Epithelial cell of prostate (primary cell): ENCODE measurements at regions not wholly inside any gene's neighbourhood (a gene's known extent, or its start where the extent isn't known, plus 50 kb on each side); places are given as distances from the start of the nearest gene placed in this dataset.
"Not testable (repeated sequence)": the region's sequence is repeated elsewhere in the genome, so short reads cannot be mapped to it uniquely, and the experiment has no call there.

Source experiments
- DNase-seq: peaks from one replicate; pipeline ENCODE4 v3.0.0-alpha.2; 2011; ENCODE audit warnings: low read depth, low spot score
- H3K27ac ChIP-seq: fragments of 450-650 bp; 2 replicates; pipeline ENCODE4 v1.5.1; 2017; ENCODE audit warnings: mild to moderate bottlenecking

DNA sequence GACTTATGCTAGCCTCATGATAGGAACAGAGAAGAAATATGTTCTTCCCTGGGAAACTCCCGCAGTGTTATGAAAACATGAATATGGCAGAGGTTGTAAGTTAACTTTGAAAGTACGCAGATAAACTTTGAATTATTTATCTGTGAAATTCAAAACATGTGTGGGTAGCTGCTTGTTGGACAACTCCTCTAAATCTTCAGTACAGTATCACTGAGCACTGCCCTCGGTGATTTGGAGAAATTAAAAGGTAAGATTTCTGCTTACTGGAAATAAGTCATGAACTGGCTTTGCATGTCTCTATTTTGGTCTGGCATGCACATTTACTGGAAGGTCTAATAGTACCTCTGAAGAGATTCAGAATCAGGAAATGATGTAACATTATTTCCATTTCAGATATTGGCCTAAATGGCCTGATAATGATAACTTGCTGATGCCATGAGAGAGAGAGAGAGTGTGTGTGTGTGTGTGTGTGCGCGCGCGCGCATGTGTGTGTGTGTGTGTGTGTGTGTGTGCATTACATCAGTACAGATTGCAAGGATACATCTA is 1441.9 kb upstream of the FLRT2 start:
- H3K27ac ChIP-seq, result no peak overlapping the region
- no peak for DNase-seq

DNA sequence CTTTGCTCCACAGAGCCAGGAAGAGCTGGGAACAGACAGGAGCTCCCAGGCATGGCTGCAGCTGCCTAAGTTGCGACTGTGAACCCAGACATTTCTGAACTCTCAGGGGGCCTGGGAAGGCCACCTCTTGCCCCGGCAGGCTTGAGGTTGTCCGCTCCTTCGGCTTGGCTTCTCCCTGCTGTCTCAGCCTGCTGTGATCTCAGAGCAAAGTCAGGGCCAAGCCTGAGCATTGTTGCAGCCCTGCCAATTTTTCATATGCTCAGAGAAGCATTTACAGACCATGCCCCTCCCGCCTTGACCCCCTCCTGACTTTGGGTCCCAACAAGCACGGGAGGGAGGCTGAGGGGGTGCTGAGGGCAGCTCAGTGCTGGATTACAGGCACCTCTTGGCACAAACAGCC is 1439.1 kb upstream of the FLRT2 start:
- no peak for DNase-seq
- H3K27ac ChIP-seq, result no peak overlapping the region

DNA sequence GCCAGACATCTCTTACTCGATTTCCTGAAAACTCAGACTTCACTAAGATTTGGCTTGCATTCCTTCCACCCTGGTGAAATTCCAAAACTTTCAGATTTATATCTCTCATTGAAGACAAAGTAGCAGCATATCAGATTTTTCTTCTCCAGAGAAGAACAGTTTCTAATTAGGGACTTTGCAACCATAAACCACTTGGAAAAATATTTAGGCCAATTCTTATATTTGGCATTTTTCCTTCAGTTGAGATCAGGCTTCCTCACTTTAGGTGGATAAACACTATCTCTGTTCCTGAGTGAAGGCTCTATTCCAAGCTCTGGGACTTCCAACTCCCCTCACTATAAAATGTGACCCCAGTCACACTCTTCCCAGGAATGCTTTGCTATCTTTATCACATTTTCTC is 1434.3 kb upstream of the FLRT2 start:
- DNase-seq, result no peak
- no peak overlapping the region for H3K27ac ChIP-seq

DNA sequence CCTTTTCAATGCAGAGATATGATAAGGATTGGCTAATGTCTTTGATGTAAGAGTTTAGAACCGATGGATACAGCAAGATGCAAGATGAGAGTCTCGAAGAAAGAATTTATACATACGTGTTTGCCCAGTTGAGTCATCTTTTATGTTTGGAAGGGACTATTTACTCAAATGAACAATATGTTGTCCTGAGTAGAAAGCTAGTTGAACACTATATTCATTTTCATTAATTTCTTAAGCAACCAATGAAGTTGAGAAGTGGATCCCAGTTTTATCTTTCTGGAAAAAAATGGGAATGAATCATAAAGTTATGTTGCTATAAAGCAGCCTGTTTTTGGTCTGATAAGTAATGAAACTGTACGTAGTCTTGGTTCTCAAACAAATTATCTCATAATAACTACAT is 1431.7 kb upstream of the FLRT2 start:
- DNase-seq, result no peak
- H3K27ac ChIP-seq, result no peak overlapping the region

DNA sequence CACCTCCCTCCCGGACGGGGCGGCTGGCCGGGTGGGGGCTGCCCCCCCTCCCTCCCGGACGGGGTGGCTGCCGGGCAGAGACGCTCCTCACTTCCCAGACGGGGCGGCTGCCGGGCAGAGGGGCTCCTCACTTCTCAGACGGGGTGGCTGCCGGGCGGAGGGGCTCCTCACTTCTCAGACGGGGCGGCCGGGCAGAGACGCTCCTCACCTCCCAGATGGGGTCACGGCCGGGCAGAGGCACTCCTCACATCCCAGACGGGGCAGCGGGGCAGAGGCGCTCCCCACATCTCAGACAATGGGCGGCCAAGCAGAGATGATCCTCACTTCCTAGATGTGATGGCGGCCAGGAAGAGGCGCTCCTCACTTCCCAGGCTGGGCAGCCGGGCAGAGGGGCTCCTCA is 1430.4 kb upstream of the FLRT2 start:
- not testable (repeated sequence) for DNase-seq, H3K27ac ChIP-seq

DNA sequence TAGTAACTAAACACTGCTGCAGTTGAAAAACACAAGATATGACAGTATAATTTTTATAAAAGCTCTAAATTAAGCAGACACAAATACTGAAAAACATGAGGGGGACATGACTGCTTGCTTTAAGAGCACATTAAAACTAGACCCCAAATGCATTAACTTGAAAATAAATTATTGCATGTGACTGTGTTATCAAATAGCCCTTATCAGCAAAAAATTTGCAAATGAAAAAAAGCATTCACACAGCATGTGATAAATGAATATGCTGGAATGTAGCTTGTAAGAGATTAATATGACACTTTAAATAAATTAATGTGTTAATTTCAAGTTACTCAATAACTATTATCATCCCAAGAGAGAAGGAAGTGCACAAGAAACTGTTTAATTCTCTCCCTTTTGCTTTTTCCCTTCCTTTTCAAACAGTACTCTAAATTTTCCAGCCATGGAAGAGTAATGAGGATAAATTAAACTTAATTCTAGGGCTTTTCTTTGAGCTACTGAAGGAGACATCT is 1422.1 kb upstream of the FLRT2 start:
- H3K27ac ChIP-seq, result no peak overlapping the region
- DNase-seq, result no peak

DNA sequence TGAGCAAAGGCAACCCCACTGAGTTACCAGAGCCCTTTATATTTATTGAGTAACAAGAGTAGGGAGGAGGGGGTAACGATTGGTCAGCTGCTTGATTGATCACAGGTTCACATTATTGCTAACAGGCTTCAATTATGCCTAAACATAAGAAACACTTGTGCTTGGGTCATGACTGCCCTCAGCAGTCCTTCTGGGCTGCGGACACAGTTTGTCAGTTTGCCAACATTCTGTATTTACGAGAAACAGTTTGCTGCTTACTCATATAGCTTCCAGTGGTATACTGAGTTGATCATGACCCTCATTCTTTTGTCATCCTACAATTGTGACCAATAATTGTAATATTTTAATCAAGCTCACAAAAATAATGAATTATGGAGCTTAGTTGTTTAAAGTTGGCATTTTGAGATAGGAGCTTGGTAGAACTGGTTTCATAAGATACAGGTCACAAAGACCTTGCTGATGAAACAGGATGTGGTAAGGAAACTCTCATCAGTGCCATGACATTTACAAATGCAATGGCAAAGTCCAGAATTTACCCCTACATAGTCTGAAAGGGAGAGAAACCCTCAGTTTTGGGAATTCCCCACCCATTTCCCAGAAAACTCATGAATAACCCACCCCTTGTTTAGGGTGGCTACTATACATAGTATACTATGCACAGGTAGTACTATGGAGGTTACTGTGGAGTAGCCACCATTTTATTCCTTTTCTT is 1421.0 kb upstream of the FLRT2 start:
- DNase-seq, result no peak
- no peak overlapping the region for H3K27ac ChIP-seq

DNA sequence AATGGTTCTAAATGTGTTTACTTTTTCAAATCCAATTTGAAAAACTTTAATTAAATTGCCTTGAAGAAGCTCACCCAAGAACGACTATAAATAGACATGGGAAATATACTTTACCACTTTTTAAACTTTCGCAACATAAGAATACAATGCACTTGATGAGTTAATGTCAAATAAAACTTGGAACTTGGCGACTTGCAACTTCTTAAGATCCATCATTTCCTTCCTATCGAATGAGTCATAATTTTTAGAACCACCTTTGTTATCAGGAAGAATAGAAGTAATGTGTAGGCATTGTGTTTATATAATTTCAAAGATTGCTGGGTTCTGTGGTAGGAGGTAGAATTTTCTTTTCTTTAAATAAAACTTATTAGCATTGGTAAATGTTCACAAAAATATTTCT is 1417.4 kb upstream of the FLRT2 start:
- H3K27ac ChIP-seq, result no peak overlapping the region
- DNase-seq, result no peak

DNA sequence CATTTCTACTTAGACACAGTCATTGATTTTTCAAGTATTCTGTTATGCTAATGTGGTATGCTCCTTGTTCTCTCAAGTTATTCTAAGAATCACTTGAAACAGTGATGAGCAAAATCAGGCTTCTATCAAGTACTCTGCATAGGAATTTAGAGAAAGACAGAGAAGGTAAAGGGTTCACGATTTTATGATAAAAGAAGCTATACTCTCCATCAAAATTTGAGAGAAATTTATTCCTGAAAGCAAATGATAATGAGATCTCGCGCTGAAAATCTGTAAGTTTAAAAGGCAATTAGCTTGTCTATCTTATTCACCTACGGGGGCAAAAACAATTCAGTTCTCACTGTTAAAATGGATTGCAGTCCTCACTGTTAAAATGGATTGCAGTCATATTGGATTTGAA is 1404.3 kb upstream of the FLRT2 start:
- no peak for DNase-seq
- H3K27ac ChIP-seq, result no peak overlapping the region

DNA sequence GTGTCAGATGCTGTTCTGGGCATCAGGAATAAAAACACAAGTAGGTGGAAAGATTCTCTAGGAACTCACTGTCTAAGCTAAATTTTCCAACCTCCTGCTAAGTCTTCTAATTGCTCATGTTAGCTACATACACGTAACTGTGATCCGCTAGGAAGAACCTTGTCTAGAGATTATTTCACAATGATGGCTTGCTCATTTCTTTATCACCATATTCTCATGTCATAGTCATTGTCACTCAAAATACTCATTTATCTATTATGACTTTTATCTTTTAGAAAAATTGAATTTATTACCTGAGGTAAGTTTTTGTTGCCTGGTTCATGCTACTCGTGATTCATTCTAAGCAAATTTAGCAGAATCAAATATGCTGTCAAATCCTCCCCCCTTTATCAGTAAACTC is 1402.4 kb upstream of the FLRT2 start:
- DNase-seq, result no peak
- no peak overlapping the region for H3K27ac ChIP-seq

DNA sequence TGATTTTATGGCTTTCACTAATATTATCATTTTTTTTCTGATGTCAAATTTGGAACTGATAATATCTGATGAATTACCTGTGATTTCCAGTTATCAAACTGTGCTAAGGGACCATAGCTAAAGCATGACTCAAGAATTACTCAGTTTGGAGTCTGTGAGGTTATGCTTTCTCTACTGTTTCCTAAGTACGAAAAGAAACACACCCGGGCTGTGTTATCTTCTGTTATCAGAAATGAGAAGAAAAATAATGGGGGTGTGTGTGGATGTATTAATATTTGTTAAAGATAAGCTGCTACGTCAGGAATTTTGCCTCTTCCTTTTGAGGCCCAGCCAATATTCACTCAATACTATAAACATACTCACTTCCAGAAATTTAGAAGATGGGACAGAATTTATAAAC is 1401.9 kb upstream of the FLRT2 start:
- DNase-seq, result no peak
- H3K27ac ChIP-seq, result no peak overlapping the region

DNA sequence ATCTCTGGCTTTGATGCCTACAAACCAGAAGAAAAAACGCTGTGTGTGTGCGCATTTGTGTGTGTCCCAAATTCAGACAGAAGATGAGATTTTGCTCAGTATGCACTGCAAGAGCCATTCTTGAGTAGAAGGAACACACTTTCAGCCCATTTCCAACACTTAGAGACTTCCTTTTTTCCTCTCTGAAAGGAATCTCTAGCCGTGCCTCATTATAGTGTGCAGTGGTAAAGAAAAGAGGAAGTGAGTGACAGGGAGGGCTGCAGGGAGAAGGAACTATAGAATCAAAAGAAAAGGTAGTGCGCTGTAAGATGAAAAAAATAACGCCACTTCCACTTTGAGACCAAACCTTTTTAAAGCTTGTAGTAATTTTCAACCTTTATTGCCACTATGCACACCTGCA is 1400.9 kb upstream of the FLRT2 start:
- H3K27ac ChIP-seq, result no peak overlapping the region
- DNase-seq, result no peak

DNA sequence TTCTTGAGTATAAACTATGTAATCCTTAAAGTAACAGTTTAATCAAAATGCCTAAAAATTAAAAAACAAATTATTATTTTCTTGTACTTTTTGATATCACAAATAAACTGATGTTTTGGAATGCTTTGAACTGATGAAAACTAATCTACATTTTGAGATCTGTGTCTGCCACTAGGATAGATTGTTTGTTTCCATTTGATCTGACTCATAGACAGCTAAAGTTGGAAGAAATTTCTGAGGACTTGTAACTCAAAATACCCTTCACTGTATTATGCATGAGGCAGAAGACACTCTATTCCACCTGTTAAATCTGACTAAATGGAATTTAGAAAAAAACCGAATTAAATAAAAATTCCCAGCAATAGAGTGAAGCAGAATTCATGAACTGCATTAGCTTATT is 1400.0 kb upstream of the FLRT2 start:
- no peak for DNase-seq
- H3K27ac ChIP-seq, result no peak overlapping the region

DNA sequence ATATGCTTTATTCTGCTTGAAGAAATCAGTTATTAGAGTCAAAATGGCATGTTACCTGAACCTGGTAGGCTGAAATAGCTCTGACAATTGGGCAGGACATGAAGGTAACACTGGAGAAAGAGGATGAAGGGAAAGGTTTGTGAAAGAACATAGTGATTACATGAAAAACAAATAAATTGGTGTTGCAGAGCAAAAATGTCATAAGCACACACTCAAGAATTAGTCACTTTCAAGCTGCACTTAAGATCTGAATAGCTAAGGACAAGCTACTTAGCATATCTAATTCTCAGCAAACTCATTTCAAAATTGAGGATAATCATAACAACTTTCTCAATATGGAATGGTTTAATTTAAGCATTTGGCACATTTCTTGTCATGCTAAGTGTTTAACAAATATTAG is 1398.0 kb upstream of the FLRT2 start:
- no peak for DNase-seq
- H3K27ac ChIP-seq, result no peak overlapping the region

DNA sequence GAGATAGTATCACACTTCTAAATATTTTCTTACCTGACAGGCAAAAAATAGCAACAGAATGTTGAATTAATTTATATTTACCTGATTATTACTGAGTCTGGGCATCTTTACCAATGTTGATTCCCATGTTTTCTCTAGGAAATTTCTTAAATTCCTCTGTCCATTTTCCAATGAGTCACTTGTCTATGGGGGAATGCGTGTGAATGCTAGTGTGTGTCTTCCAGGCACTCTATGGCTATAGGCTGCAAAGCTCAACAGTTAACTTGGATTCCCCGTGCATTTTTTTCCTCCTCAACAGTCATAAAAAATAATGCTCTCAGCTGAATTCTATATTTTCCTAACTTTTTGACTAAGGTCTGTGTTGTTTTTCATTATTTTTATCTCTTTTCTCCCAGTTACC is 1385.8 kb upstream of the FLRT2 start:
- H3K27ac ChIP-seq, result no peak overlapping the region
- DNase-seq, result no peak

DNA sequence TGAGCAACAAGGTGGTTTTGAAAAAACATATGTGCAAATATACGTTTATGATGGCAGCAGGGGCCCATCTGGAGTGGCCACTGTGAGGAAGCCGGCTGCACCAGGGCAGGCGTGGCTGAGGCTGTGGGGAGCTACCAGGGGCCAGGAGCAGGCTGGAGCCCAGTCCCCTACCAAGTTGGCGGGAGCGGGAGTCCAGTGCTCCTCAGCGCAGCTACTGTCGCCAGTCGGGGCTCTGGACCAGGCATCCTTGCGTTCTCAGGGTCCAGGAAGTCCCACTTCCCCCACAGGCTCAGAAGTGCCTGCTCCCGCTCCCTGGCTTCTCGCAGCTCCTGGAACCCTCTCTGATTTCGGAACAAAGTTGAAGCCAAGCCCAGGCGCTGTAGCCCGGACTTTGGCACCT is 1377.5 kb upstream of the FLRT2 start:
- no peak overlapping the region for H3K27ac ChIP-seq
- DNase-seq, result no peak

DNA sequence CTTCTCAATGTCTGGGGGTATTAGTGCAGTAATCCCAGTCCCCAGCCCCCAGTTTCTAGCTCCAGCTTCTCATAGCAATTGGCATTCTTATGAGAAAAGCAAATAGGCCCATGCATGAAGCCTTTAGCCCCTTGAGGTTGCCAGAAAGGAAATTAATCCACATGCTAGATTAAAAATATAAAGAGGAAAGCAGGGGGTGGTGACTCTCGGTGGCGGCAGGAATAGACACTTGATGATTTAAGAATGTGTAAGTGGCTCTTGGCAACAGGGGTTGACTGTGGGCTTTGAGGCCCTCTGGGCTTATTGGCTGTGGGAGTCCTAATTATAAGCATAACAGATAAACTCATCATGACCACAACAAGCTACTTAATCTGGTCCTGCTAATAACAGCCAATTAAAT is 1367.3 kb upstream of the FLRT2 start:
- no peak for DNase-seq
- no peak overlapping the region for H3K27ac ChIP-seq

DNA sequence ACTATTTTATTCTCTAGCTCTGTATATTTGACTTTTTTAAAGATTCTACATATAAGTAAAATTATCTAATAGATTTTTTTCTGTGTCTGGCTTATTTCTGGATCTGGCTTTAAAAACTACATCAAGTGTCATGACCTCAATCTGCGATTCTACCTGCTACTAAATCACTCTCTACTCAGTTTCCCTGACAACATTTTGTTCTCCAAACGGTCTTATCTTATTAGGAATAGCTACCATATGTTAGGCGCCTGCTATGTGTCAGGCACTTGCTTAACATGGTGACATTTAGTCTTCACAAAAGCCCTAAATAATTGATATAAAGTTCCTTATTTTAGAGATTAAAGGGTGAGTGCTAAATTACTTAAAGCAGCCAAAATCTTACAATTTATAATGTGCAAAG is 1362.9 kb upstream of the FLRT2 start:
- H3K27ac ChIP-seq, result no peak overlapping the region
- no peak for DNase-seq

DNA sequence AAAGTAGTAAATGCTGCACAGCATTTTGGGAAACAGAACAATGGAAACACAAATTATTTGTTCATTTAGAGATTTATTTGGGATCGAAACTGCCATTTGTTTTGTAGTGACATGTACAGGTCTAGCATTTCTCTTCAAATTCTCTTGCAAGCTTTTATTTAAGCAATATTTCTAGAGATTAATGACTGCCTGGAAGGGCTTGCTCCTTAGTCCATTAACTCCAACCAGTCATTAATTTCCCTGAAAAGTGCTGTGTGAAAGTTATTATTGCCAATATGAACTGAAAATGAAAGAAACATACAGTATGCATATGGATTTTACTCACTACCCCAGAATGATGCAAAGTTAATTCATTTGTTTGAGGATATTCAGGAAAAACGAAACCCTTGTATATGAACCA is 1349.6 kb upstream of the FLRT2 start:
- no peak overlapping the region for H3K27ac ChIP-seq
- DNase-seq, result no peak

DNA sequence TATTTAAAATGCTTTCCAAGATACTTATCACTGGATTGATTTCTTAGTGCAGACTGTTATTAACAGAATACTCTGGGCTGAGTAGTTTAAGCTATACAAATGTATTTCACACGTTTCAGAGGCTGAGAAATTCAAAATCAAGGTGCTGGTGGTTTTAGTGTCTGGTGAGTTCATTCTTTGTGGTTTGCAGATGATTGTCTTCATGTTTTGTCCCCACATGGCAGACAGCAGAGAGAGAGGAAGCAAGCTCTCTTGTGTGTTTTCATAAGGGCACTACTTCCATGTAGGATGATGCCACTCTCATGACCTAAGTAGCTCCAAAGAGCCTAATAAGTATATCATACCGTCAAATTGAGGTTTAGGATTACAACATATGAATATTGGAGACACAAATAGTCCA is 1348.9 kb upstream of the FLRT2 start:
- no peak overlapping the region for H3K27ac ChIP-seq
- DNase-seq, result no peak

DNA sequence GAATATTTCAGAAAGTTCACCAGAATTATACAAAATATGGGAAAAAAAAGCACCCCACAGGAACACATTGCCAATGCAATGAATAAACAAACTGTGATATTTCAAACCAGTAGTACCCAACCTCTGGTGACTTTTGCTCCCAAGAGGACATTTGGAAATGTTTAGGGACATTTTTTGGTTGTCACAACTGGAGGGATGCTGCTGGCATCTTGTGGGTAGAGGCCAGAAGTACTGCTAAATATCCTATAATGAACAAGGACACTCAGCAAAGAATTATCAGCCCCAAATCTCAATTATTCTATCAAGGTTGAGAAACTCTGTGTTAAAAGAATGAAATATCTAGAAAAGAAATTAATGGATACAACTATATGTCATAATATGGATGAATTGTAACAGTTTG is 1334.4 kb upstream of the FLRT2 start:
- no peak overlapping the region for H3K27ac ChIP-seq
- no peak for DNase-seq

DNA sequence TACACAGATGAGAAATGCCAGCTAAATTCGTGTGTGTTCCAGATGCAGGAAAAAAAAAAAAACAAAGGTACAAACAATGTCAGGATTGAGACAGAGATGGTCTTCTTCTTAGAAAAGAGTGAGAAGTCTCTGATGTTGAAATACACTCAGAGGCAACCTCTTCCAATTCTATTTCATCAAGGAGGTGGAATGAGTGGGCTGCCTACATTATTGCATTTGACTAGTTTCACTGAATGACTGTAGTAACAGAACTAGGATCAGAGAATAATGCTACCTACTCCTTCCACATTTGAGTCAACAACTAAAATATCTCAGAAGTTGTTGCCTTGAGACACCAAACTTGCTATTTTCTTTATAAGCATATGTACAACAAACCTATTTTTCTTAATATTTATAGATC is 1332.2 kb upstream of the FLRT2 start:
- no peak for DNase-seq
- H3K27ac ChIP-seq, result no peak overlapping the region
